ENCODE measurements at regions not wholly inside any gene's neighbourhood (a gene's known extent, or its start where the extent isn't known, plus 50 kb on each side); places are given as distances from the start of the nearest gene placed in this dataset.

GRCh38 chr10:60648761-60649160 lies 129.5 kb upstream of the CDK1 start:
- no peak overlapping the region for H3K27ac ChIP-seq (ENCODE audit: low read depth in 1 of 2, low read length in 2 of 2)
- peaks cover 6% of the 10 kb centered on the region for H3K4me1 ChIP-seq (ENCODE audit: insufficient read depth, low read length)
- H3K4me3 Mint-ChIP-seq: no peak overlapping the region
- peaks cover 4% of the 10 kb centered on the region for H3K36me3 Mint-ChIP-seq (ENCODE audit: low read depth)
- no peaks in the 10 kb centered on the region for H3K9me3 Mint-ChIP-seq
- H3K27me3 ChIP-seq (ENCODE audit: control insufficient read depth in 1 of 2, insufficient read depth in 2 of 2, low read length in 2 of 2): no peaks in the 10 kb centered on the region
- ATAC-seq (ENCODE audit: poor library complexity) (no peak), DNase-seq (no peak)
- no peaks in the 10 kb centered on the region for H3K27me3 Mint-ChIP-seq
- H3K4me1 Mint-ChIP-seq (ENCODE audit: low read depth): peaks cover 69% of the 10 kb centered on the region
- H3K9me3 ChIP-seq (ENCODE audit: control insufficient read depth in 1 of 2, insufficient read depth in 1 of 2, low read length in 2 of 2): no peaks in the 10 kb centered on the region
- ChIA-PET CTCF (interaction anchor here (1.4 to 1.9 kb wide), 2 partner anchors 9 to 120 kb away, joined by 4 to 8 read pairs; no protein-coding TSS in a partner anchor), POLR2A (interaction anchor here (0.6 to 1.3 kb wide), 4 partner anchors 13 to 85 kb away, joined by 3 to 4 read pairs (median 3); no protein-coding TSS in a partner anchor)
- H3K4me3 ChIP-seq (ENCODE audit: low read length): no peak overlapping the region
- TF ChIP-seq, protein P1, sequence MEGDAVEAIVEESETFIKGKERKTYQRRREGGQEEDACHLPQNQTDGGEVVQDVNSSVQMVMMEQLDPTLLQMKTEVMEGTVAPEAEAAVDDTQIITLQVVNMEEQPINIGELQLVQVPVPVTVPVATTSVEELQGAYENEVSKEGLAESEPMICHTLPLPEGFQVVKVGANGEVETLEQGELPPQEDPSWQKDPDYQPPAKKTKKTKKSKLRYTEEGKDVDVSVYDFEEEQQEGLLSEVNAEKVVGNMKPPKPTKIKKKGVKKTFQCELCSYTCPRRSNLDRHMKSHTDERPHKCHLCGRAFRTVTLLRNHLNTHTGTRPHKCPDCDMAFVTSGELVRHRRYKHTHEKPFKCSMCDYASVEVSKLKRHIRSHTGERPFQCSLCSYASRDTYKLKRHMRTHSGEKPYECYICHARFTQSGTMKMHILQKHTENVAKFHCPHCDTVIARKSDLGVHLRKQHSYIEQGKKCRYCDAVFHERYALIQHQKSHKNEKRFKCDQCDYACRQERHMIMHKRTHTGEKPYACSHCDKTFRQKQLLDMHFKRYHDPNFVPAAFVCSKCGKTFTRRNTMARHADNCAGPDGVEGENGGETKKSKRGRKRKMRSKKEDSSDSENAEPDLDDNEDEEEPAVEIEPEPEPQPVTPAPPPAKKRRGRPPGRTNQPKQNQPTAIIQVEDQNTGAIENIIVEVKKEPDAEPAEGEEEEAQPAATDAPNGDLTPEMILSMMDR (IDR thresholded peaks at IDR 0.05): no peak
- intact Hi-C loops (cut with DNase I, micrococcal nuclease): loop anchor here (5.0 to 10.0 kb wide), 6 partner anchors 119 to 744 kb away; partner anchors contain the start of genes CCDC6 (in 1 of the 2) and CDK1 (in 1 of the 2)
- H3K36me3 ChIP-seq (ENCODE audit: insufficient read depth, low read length): no peaks in the 10 kb centered on the region
- H3K27ac Mint-ChIP-seq: peak overlapping the region; percentile 49

GRCh38 chr10:60646966-60647796 lies 131.1 kb upstream of the CDK1 start:
- ATAC-seq (ENCODE audit: poor library complexity) (peak; percentile 40), DNase-seq (peak in 9 of 14 experiments; percentile 8 to 78 (median 33))
- Histone ChIP-seq H3K9me3 (ENCODE audit: control insufficient read depth in 1 of 2, insufficient read depth in 1 of 2, low read length in 2 of 2) (no peaks in the 10 kb centered on the region), H3K27ac (ENCODE audit: low read depth in 1 of 2, low read length in 2 of 2) (no peak overlapping the region), H3K36me3 (ENCODE audit: insufficient read depth, low read length) (no peaks in the 10 kb centered on the region), H3K27me3 (ENCODE audit: control insufficient read depth in 1 of 2, insufficient read depth in 2 of 2, low read length in 2 of 2) (no peaks in the 10 kb centered on the region), H3K4me3 (ENCODE audit: low read length) (no peak overlapping the region), H3K4me1 (ENCODE audit: insufficient read depth, low read length) (peaks cover 6% of the 10 kb centered on the region)
- Mint-ChIP-seq H3K27ac (peak overlapping the region; percentile 5), H3K9me3 (no peaks in the 10 kb centered on the region), H3K36me3 (ENCODE audit: low read depth) (peaks cover 12% of the 10 kb centered on the region), H3K4me1 (ENCODE audit: low read depth) (peaks cover 66% of the 10 kb centered on the region), H3K4me3 (no peak overlapping the region), H3K27me3 (no peaks in the 10 kb centered on the region)
- TF ChIP-seq, protein P1 (IDR thresholded peaks at IDR 0.05): peak; percentile 91
- intact Hi-C loops (cut with DNase I, micrococcal nuclease): loop anchor here (1.0 to 10.0 kb wide), 11 partner anchors 120 to 1021 kb away; partner anchors contain the start of genes CCDC6 (in 1 of the 2) and CDK1 (in 1 of the 2)
- POLR2A ChIA-PET: interaction anchor here (1.0 kb wide), 1 partner anchor 16 kb away, joined by 4 read pairs; no protein-coding TSS in a partner anchor
- CTCF ChIA-PET: interaction anchor here (0.7 to 1.8 kb wide), 4 partner anchors 15 to 1021 kb away, joined by 3 to 4 read pairs (median 3); partner anchors contain the start of gene CDK1

DNA sequence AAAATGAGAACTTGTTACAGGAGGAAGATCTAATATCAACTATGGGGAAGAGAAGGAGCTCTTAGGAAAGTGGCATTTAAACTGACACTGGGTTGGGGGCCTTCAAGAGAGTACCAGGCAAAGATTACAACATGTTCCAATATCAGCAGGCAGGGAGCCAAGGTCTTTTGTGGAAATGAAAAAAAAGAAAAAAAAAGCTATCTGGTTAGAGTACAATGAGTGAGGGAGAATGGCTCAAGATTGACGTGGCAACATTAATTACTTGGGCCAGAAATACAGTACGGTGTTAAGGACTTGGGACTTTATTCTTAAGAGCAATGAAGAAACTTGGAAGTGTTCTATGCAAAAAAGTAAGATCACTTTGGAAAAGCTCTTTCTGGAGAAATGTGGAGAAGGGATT lies 132.3 kb upstream of the CDK1 start:
- H3K27me3 Mint-ChIP-seq: no peaks in the 10 kb centered on the region
- H3K27ac ChIP-seq (ENCODE audit: low read depth in 1 of 2, low read length in 2 of 2): no peak overlapping the region
- no peak overlapping the region for H3K4me3 ChIP-seq (ENCODE audit: low read length)
- intact Hi-C loops (cut with DNase I, micrococcal nuclease): loop anchor here (1.0 to 10.0 kb wide), 9 partner anchors 121 to 1019 kb away; partner anchors contain the start of genes CCDC6 (in 1 of the 2) and CDK1 (in 1 of the 2)
- peaks cover 6% of the 10 kb centered on the region for H3K4me1 ChIP-seq (ENCODE audit: insufficient read depth, low read length)
- H3K9me3 Mint-ChIP-seq: no peaks in the 10 kb centered on the region
- no peak overlapping the region for H3K4me3 Mint-ChIP-seq
- CTCF ChIA-PET: interaction anchor here (1.5 to 1.8 kb wide), 2 partner anchors 14 to 1020 kb away, joined by 3 to 4 read pairs; no protein-coding TSS in a partner anchor
- no peaks in the 10 kb centered on the region for H3K36me3 ChIP-seq (ENCODE audit: insufficient read depth, low read length)
- DNase-seq (no peak), ATAC-seq (ENCODE audit: poor library complexity) (no peak)
- no peaks in the 10 kb centered on the region for H3K9me3 ChIP-seq (ENCODE audit: control insufficient read depth in 1 of 2, insufficient read depth in 1 of 2, low read length in 2 of 2)
- POLR2A ChIA-PET: interaction anchor here (0.7 kb wide), 1 partner anchor 320 kb away, joined by 3 read pairs; no protein-coding TSS in a partner anchor
- no peaks in the 10 kb centered on the region for H3K27me3 ChIP-seq (ENCODE audit: control insufficient read depth in 1 of 2, insufficient read depth in 2 of 2, low read length in 2 of 2)
- H3K27ac Mint-ChIP-seq: no peak overlapping the region
- peaks cover 56% of the 10 kb centered on the region for H3K4me1 Mint-ChIP-seq (ENCODE audit: low read depth)
- TF ChIP-seq, protein P1 (IDR thresholded peaks at IDR 0.05): no peak
- peaks cover 12% of the 10 kb centered on the region for H3K36me3 Mint-ChIP-seq (ENCODE audit: low read depth)
